ENCODE measurements at regions not wholly inside any gene's neighbourhood (a gene's known extent, or its start where the extent isn't known, plus 50 kb on each side); places are given as distances from the start of the nearest gene placed in this dataset.

DNA sequence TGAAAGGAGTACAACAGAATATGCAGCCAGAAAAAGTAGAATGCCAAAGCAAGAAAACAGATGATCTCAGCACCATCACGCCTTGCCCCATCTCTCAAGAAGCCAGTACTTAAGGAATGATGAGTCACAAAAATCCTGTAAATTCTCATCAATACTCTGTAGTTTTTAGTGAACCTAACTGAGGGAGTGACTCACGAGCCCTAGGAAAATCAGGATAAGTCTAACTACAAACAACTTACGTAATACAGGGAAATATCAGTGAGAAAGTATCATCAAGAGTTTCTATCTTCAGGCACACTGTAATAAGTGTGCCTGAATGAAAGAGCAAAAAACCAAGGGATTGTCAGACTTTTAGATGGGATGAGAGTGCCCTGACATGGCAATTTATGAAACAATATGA lies 644.4 kb downstream of the STPG2 start:
- no peak overlapping the region for H3K9ac ChIP-seq (ENCODE audit: low read depth in 2 of 2, low read length in 2 of 2)
- intact Hi-C loops (cut with DNase I): no loop called here
- H3K4me3 ChIP-seq: no peak overlapping the region
- no peaks in the 10 kb centered on the region for H3K36me3 ChIP-seq
- no peak overlapping the region for H3K27ac ChIP-seq
- TF ChIP-seq, protein P1, sequence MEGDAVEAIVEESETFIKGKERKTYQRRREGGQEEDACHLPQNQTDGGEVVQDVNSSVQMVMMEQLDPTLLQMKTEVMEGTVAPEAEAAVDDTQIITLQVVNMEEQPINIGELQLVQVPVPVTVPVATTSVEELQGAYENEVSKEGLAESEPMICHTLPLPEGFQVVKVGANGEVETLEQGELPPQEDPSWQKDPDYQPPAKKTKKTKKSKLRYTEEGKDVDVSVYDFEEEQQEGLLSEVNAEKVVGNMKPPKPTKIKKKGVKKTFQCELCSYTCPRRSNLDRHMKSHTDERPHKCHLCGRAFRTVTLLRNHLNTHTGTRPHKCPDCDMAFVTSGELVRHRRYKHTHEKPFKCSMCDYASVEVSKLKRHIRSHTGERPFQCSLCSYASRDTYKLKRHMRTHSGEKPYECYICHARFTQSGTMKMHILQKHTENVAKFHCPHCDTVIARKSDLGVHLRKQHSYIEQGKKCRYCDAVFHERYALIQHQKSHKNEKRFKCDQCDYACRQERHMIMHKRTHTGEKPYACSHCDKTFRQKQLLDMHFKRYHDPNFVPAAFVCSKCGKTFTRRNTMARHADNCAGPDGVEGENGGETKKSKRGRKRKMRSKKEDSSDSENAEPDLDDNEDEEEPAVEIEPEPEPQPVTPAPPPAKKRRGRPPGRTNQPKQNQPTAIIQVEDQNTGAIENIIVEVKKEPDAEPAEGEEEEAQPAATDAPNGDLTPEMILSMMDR (IDR thresholded peaks at IDR 0.05): no peak
- H3K4me1 ChIP-seq: no peaks in the 10 kb centered on the region
- H3K27me3 ChIP-seq: no peaks in the 10 kb centered on the region
- H3K9me3 ChIP-seq: no peaks in the 10 kb centered on the region
- no peak for DNase-seq

DNA sequence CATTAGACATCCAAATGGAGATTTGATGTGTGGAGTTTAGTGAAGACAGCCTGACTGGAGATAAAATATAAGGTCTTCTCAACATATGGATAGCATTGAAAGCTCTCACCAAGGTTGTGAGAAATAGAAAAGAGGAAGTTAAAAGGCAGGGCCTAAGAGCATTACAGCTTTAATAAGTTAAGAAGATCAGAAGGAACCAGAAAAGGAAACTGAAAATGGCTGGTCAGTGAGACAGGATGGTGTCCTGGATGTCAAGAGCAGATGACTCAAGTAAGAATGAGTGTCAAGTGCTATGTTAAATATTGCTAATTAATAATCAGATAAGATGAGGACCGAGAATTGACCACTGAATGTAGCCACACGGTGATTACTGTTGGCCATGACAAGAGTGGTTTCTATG lies 642.9 kb downstream of the STPG2 start:
- TF ChIP-seq, protein P1 (IDR thresholded peaks at IDR 0.05): no peak

DNA sequence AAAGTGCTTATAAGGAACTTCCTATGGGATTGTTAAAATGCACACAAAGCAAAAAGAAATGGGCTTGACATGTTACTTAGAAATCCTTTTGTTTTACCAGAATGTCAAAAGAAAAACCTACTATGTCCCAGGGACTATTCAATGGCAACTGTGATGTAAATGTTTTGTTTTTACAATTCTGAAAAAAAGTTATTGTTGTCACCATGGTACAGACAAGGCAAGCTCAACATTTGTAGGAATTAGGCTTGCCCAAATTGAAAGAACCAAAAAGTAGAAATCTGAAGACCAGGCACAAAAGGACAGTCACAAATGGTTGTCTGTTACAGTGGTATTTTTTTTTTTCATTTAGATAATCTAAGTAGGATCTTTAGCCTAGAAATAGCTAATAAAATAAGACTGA lies 638.6 kb downstream of the STPG2 start:
- no peaks in the 10 kb centered on the region for H3K4me1 ChIP-seq
- no peak overlapping the region for H3K4me3 ChIP-seq
- no peak overlapping the region for H3K9ac ChIP-seq (ENCODE audit: low read depth in 2 of 2, low read length in 2 of 2)
- no peaks in the 10 kb centered on the region for H3K9me3 ChIP-seq
- H3K27ac ChIP-seq: no peak overlapping the region
- no peaks in the 10 kb centered on the region for H3K27me3 ChIP-seq
- no peaks in the 10 kb centered on the region for H3K36me3 ChIP-seq
- no peak for DNase-seq
- TF ChIP-seq, protein P1 (IDR thresholded peaks at IDR 0.05): no peak
- intact Hi-C loops (cut with DNase I): no loop called here

More for the DNA sequence above, 642.9 kb downstream of the STPG2 start:
- Histone ChIP-seq H3K27ac (no peak overlapping the region), H3K9me3 (no peaks in the 10 kb centered on the region), H3K36me3 (no peaks in the 10 kb centered on the region), H3K4me1 (no peaks in the 10 kb centered on the region), H3K4me3 (no peak overlapping the region), H3K9ac (ENCODE audit: low read depth in 2 of 2, low read length in 2 of 2) (no peak overlapping the region), H3K27me3 (no peaks in the 10 kb centered on the region)
- intact Hi-C loops (cut with DNase I): no loop called here
- no peak for DNase-seq

DNA sequence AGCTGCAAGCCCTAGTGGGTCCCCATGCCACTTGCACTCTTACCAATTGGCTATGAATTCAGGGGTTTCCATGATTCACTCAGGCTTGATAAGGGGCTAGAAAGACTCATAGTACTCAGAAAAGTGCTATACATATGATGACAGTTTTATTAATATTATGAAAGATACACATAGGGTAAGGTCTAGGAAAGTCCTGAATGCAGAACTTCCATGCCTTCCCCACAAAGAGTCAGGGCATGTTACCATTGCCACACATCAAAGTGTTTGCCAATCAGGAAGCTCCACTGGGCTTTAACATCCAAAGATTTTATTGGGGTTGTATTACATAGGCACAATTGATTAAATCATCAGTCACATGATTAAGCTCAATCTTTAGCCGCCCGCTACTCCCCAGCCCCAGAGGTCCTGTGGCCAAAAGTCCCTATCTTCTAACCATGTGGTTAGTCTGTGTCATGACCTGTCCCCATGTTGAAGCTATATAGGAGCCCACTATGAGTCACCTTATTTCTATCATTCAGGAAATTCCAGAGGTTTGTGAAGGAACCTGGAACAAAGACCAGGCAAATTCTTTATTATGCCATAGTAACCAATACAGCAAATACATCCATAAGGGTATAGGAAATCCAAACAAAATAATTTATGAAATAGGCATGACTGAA lies 635.6 kb downstream of the STPG2 start:
- TF ChIP-seq, protein P1 (IDR thresholded peaks at IDR 0.05): no peak
- Histone ChIP-seq H3K27me3 (no peaks in the 10 kb centered on the region), H3K27ac (no peak overlapping the region), H3K4me3 (no peak overlapping the region), H3K4me1 (no peaks in the 10 kb centered on the region), H3K36me3 (no peaks in the 10 kb centered on the region), H3K9me3 (no peaks in the 10 kb centered on the region), H3K9ac (ENCODE audit: low read depth in 2 of 2, low read length in 2 of 2) (no peak overlapping the region)
- no peak for DNase-seq
- intact Hi-C loops (cut with DNase I): no loop called here
